ENCODE measurements at regions not wholly inside any gene's neighbourhood (a gene's known extent, or its start where the extent isn't known, plus 50 kb on each side); places are given as distances from the start of the nearest gene placed in this dataset.
A peak's percentile ranks its signal among the peaks of the same experiment; 100 is the strongest.
"Not testable (repeated sequence)": the region's sequence is repeated elsewhere in the genome, so short reads cannot be mapped to it uniquely, and the experiment has no call there.

DNA sequence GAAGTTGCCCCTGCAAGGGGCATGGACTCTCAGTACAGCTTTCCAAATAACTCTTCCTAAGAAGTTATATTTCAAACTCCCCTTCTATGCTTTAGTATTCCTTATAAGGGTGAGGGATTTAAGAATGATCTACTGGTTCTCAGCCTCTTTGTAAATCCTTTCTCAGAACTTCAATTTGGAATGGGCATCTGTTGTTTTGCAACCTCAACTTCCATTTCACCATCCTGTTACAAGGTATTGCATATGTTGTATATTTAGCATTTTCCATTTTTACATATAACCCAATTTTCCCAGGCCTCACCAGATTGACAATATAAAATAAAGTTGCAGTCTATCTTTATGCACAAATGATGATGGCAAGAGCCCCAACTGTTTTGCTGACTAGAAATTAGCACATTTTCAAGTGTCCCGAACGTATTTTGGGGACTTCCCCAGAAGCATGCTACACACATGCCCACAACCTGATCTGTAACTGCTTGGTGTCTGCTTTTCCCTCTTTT is 154.9 kb upstream of the CARMIL1 start:
- DNase-seq (ENCODE audit: low spot score): no peak

DNA sequence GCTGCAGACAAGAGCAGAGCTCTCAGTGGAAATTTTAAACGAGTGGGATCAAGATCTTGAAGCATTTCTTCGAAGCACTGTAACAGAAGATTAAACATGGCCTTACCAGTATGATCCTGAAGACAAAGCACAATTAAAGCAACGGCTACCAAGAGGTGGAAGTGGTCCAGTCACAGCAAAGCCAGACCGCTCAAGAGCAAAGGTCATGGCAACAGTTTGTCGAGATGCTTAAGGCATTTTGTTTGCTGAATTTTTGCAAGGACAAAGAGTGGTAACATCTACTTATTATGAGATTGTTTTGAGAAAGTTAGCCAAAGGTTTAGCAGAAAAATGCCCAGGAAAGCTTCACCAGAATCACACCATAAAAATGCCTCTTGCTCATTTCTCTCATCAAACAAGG is 153.4 kb upstream of the CARMIL1 start:
- DNase-seq (ENCODE audit: low spot score): no peak

DNA sequence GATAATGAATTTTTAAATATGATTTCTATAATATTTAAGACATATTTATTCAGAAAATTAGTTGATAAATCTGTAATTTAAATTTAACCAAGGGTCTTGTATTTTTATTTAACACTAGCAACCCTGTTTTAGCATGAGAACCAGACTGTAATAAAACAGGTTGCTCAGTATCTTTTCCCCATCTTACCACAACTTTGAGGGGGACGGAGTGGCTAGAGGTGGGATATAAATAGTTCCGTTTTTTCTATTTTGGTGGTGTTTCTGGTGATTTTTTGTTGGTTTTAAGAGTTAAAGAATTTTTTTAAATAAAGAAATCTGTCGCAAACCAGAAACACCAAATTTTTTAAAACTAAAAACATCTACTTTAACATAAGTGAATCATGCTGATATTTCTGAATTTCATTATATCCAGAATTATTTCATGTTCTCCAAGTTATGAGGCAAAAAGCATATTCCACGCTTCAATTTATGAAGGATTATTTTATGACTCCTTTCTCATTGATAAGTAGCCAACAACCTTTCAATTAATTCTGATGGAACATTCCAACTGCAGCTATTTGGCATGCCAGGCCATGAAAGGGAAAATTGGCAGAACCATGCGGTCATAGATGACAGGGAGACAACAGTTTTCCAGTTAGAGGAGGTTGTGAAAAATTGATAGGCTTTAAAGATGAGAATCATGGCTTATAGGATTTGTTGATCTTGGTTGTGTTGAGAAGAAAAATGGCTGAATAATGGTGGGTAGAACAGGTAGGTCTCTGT is 151.9 kb upstream of the CARMIL1 start:
- DNase-seq (ENCODE audit: low spot score): no peak

DNA sequence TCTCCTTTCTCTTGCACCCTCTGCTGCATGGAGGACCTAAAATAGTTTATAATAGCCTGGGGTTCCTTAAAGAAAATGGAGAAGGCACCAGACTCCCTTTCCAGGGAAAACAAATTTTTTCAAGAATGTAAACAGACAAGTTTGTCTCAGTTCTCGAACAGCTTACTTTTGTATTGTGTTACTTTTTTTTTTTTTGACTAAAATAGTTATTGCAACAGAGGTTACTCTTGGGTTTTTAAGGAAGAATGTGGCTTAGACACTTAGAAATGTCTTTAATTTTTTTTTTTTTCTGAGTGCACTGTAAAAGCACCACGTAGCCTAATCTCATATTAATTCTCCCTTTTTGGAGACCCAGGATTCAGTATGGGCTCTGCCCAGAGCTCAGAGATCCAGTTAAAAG is 148.7 kb upstream of the CARMIL1 start:
- DNase-seq (ENCODE audit: low spot score): no peak

DNA sequence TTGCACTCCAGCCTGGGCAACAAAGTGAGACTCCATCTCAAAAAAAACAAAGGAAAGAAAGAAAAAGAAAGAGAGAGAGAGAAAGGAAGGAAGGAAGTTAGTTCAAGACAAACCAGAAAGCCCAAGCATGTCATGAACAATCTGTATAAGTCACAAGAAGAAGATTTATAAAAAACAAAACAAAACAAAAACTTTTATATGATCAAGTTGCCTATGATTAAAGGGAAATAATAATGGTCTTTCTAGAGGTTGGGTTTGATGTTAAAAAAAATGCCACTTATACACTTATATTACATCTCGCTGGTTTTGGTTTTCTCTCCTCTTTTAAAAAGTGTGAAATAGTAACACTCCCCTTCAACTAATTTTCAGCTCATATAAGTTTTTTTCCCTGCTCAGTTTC is 146.2 kb upstream of the CARMIL1 start:
- no peak for DNase-seq (ENCODE audit: low spot score)

DNA sequence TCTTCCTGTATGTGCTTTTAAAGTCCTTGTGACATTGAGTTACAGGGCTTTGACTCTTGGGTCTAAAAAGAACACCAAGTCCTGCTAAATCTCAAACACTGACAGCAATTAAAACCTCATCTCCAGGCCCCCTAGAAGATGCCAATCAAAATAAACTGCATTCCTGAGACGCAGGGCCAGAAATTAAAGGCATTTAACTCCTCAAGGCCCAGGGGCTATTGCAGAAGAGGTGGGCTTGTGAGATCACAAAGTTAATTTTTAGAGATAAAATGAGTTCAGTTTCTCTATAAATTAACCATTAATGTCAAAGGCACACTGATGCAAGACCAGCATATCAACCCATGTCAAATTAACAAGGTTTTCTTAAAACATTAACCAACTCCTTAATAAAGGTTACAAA is 145.6 kb upstream of the CARMIL1 start:
- no peak for DNase-seq (ENCODE audit: low spot score)

DNA sequence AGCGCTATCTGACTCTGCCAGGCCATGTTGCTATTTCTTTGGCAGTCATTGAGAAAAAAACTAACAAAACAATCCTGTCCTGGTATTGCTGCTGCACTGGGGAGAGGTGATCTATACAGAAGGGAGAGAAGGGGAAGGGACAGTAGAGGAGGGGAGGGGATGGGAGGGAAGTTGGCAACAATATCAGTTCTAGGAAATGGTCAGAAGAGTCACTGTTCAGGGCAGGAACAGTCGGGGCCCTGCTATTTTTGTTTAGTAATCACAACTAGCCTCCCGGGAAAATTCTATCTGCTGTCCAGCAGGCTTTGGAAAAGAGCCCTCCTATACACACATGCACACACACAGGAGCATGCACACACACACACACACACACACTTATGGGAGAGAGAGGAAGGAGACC is 142.3 kb upstream of the CARMIL1 start:
- no peak for DNase-seq (ENCODE audit: low spot score)

DNA sequence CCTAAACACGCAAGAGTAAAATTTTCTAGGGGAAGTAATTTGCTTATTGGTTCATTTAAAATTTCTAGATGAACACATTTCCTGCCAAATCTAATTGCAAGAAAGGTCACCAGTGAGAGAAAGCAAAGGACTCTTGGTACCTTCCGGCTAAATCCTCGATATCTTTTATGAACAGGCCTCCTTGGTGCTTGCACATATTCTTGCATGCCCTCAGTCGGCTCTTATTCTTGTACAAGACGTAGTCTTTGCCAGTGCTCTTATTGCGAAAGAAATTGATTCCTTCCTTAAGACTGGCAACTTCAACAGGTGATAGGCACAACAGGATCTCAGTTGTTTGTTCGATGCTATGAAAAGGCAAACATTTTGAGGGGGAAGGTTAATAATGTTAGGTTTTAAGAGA is 141.7 kb upstream of the CARMIL1 start:
- no peak for DNase-seq (ENCODE audit: low spot score)

DNA sequence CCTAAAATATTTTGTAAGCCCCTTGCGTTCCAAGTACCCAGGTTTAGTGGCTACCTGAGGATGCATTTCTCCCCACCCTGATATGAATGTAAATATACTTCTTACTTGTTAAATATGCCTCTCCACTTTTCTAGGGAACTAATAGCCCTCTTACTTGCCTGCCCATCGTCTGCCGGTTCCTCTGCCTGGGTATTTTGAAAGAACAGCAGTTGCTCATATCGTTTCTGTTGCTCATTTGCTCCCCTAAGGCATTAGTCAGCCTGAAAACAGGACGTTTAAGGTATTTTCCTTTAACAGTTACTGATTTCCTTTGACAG is 141.3 kb upstream of the CARMIL1 start:
- DNase-seq (ENCODE audit: low spot score): no peak

DNA sequence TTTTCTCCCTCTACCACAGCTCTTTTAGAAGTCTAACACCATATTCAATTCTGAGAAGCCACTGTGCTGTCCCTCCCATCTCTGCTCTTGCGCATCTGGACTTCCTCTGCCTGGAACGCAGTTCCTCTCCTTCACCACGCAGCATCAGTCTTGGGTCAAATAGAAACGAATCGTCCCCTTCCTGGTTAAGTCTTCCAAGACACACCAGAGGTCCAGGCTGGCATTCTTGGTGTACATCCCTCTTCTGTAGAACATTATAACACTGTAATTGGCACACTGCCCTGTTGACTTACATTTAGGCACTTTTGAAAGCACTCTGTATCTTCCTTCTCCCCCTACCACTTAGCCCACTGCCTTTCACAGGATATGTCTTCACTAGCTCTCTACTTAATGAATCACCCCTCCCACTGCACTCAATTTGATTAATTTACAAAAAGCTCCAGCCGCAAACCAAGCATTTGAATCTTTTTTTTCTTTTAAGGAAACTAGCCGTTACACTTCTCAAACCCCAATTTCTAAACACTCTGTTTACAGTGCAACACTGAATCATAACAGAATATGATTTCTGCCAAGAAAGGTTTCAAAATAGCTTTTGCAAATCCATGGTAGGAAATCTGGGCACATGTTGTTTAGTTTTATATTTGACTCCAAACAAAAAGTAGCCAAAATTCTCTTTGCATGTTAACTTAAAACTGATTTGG is 140.8 kb upstream of the CARMIL1 start:
- DNase-seq (ENCODE audit: low spot score): peak; percentile 2

DNA sequence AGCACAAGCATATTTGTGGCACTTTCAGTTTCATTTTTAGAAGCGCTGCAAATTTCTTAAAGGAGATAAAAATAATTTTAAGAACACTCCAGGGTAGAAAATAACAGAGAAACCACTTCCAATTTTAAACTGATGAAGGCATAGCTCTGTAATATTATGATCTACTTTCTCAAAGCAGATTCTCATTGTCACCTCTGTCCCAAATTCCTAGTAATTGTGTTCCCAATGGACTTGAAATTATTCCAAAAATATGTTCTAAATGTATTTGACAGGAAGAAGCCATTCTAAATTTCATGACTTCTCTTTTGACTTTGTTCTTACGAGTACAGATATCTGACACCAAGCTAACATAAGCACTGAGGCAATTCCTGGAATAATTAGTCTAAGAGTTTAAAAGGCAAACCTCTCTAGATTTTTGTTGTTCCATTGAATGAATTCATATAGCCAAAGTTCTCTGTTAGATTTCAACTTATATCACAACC is 140.2 kb upstream of the CARMIL1 start:
- no peak for DNase-seq (ENCODE audit: low spot score)

DNA sequence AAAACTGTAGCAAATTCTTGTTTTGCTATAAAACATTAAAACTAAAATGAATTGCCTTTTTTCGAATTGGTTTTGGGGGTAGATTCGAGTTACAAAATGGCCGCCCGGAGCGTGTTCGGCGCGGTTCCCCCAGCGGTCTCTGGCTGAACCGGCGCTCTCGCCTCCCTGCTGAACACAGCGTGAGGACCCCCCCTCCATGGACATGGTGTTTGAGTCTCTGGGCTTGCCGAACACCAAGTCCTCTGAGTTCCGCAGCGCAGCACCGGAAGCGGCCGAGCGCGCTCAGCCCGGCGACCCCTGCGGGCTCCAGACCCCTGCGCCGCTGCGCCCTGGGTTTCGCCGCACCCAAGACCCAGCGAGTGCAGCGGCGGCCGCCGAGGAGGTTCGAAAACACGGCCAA is 139.6 kb upstream of the CARMIL1 start:
- DNase-seq (ENCODE audit: low spot score): not testable (repeated sequence)

DNA sequence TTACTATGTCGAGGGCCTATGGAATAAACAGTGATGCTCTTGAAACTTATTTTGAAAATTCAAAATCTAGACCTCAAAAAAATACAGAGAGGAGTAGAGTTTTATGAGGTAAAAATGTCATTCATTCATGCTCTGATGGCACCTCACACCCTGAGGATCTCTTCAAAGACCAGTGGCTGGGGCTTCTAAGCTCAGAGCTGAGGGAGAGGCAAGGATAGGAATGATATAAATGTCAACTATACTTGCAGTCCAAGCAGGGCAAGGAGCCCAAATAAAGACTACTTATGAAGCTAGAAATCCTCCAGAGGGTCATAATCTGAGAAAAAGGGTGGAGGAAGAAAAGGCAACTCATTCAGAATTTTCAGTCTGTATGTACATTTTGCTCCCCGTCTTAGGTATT is 136.7 kb upstream of the CARMIL1 start:
- no peak for DNase-seq (ENCODE audit: low spot score)

DNA sequence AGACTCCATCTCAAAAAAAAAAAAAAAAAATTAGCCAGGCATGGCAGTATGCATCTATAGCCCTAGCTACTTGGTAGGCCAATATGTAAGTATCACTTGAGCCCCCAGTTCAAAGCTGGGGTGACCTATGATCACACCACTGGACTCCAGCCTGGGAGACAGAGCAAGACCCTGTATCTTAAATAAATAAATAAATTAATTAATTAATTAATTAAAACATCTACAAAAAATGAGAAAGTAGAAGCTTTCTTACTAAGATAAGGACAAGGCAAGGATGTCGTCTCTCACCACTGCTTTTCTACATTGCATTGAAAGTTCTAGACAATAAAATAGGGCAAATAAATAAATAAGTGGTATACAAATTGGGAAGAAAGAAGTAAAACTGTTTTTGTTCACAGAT is 134.3 kb upstream of the CARMIL1 start:
- no peak for DNase-seq (ENCODE audit: low spot score)

DNA sequence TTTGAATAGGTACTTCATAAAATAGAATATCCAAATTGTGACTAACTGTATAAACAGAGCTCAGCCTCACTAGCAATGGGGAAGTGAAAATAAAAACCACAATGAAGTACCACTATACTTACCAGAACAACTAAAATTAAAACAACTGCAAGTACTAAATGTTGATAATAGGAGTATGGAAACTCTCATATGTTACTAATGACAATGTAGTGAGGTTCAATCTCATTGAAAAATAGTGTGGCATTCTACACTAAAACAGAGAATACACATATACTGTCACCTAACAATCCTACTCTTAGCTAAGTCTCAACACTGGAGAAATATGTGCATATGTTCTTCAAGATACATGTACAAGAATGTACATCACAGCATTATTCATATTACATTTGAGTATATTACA is 132.0 kb upstream of the CARMIL1 start:
- DNase-seq (ENCODE audit: low spot score): no peak

DNA sequence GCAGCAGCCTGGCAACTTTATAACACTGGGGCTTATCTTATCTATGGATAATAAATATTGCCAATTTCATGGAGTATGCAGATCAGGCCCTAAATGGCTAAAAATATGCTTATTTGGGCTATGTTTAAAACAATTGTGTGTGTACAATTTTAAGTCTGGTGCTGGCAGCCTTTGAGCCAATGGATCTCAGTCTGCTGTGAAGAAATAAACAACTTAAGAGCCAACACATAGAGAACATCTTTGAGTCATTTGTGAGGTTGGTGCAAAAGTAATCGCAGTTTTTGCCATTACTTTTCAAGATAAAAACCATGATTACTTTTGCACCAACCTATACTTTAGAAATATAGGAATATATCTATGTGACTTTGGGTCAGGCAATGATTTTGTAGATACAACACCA is 129.1 kb upstream of the CARMIL1 start:
- DNase-seq (ENCODE audit: low spot score): no peak

DNA sequence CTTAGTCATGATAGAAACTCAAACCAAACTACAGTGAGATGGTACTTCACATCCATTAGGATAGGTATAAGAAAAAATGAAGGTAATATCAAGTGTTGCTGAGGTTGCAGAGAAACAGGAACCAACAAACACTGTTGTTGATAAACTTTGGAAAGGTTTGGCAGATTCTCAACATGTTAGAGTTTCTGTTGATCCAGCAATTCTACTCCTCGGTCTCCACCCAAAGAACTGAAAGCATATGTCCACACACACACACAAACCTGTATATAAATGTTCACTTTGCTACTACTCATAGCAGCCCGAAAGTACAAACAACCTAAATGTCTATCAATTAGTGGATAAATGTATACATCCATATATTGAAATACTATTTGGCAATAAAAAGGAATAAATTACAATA is 128.3 kb upstream of the CARMIL1 start:
- DNase-seq (ENCODE audit: low spot score): no peak

DNA sequence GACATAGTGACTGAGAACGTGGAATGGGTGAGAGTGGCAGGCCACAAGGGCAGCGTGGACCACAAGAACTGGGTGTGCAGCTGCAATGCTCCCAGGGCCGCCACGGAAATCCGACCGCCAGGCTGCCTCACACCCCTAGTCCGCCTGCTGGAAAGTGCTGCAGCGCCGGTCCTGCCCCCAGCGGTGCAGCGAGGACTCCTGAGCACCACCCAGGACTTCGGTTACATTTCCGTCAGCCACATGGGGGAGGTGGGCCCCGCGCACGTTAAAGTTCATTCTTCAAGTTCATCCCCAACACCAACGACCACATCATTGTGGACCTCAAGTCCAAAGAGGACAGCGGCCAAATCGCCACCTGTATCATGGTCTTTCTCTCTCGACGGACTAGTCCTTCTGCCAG is 126.1 kb upstream of the CARMIL1 start:
- DNase-seq (ENCODE audit: low spot score): no peak

DNA sequence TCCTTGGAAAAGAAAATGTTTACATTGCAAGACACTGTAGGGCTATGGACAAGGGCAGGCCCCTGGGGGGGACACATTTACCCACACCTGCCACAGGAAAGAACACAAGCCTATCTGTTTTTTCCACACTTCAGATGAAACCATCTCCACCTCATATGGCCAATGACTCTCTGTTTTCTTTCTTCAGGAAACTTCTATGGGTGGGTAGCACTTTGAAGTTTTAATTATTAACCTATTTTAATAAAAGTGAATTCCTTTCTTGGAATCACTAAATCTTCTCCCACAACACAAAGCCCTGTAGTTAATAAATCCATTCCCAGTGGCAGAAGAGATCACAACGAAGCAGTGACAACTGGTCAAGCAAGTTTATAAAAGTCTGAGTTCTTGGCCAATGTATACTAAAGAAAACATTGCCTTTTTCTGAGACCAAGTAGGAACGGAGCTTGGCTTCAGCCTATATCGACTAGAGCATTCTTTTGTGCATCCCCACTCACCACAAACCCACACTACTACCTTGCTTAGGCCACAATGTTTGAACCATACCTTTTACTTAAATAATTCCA is 125.1 kb upstream of the CARMIL1 start:
- DNase-seq (ENCODE audit: low spot score): no peak

DNA sequence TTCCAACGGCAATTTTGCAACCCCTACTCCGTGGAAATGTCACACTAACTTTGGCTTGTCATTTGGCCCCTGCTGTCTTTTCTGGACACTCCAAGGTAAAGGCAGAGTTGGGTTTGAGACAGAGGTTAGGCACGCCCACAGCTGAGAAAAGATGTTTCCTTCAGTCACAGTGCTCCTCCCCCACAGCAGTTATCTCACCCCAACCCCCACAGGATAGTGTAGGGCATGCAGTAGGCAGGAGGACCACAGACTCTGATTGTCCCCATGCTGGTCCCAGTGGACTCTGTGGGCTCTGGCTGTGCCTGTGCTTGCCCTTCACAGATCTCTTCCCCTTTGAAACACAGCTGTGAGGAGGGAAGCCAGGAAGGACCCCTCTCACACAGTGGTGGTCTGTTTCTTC is 124.0 kb upstream of the CARMIL1 start:
- no peak for DNase-seq (ENCODE audit: low spot score)

DNA sequence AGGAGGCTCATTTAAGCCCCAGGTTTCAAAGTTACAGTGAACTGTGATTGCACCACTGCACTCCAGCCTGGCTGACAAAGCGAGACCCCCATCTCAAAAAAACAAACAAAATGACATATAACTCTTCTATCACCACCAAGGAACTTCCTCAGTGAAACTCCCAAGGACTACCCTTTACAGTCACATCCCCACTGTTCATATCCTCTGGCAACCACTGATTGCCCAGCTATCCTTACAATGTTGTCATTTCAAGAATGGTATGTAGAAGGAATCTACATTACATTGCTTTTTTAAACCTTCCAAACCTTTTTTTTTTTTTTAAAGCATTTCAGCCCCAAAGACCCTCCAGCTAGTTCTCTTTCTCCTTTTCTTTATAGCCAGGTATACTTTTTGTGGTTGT is 123.1 kb upstream of the CARMIL1 start:
- DNase-seq (ENCODE audit: low spot score): no peak

DNA sequence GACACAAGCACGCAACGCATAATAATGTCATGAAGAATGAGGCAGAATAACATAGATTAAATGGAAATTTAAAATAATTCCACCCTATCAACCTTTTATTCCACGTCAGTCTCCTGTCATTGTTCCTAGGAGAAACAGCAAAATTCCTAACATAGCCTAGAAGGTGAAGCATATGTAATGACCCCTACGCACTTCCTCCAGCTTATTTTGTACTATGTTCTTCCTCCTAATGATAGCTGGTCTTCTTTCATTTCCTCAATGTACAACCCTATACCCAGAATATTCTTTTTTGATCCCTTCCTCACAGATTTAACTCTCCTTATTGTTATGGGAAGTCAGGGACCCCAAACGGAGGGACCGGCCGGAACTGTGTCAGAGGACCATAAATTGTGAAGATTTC is 122.0 kb upstream of the CARMIL1 start:
- no peak for DNase-seq (ENCODE audit: low spot score)

DNA sequence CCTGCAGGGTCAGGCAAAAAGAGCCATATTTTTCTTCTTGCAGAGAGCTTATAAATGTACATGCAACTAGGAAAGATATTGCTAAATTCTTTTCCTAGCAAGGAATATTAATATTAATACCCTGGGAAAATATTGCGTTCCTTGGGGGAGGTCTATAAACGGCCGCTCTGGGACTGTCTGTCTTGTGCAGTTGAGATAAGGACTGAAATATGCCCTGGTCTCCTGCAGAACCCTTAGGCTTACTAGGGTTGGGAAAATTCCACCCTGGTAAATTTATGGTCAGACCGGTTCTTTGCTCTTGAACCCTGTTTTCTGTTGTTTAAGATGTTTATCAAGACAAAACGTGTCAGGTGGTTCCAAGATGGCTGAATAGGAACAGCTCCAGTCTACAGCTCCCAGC is 121.3 kb upstream of the CARMIL1 start:
- no peak for DNase-seq (ENCODE audit: low spot score)

All from cerebellar cortex (tissue), 1 donor.